IMR-90 (cell line): ENCODE measurements at regions not wholly inside any gene's neighbourhood (a gene's known extent, or its start where the extent isn't known, plus 50 kb on each side); places are given as distances from the start of the nearest gene placed in this dataset.

Experiments used
- ATAC-seq: fragments of 200-7000 bp; cut with Tn5 transposase; 2 replicates; pipeline ENCODE4 v1.9.1; 2020; ENCODE audit warnings: low read depth, mild to moderate bottlenecking, moderate library complexity
- BruUV-seq: library from RNA; stranded (reverse); fragments of 400-500 nt; replicated peaks from 2 replicates; lab custom pipeline; 2021; lab: Mats Ljungman, UMichigan
- CTCF ChIA-PET: fragments of 300-600 bp; formaldehyde crosslinking; extraction: SDS; loops from one replicate; lab custom pipeline; 2021; ENCODE audit warnings: antibody characterized with exemption; lab: Yijun Ruan, JAX
- POLR2A ChIA-PET: fragments of 300-600 bp; sonication (Branson Sonifier 250); formaldehyde crosslinking; loops from one replicate; lab custom pipeline; 2022; ENCODE audit warnings: antibody characterized with exemption; ENCODE audit not compliant: unreplicated experiment; lab: Charles Lee
- DNase-seq: peaks from one replicate; pipeline ENCODE4 v3.0.0; 2013
- H2AFZ ChIP-seq: replicated peaks from 2 replicates; pipeline ENCODE3; 2013; ENCODE audit warnings: low read length, mild to moderate bottlenecking; ENCODE audit not compliant: poor library complexity
- H2AK5ac ChIP-seq: 2 replicates; pipeline ENCODE4 v1.6.1; 2013; ENCODE audit warnings: low read depth, low read length, inconsistent platforms
- H2AK9ac ChIP-seq: replicated peaks from 2 replicates; pipeline ENCODE3; 2013; ENCODE audit warnings: mild to moderate bottlenecking, low read depth, low read length, moderate library complexity; ENCODE audit not compliant: poor library complexity
- H2BK120ac ChIP-seq: 2 replicates; pipeline ENCODE4 v1.6.1; 2013; ENCODE audit warnings: low read depth, low read length, inconsistent platforms
- H2BK15ac ChIP-seq: 3 replicates; pipeline ENCODE4 v1.6.1; 2013; ENCODE audit warnings: low read depth, low read length, inconsistent platforms
- H2BK20ac ChIP-seq: 2 replicates; pipeline ENCODE4 v1.6.1; 2013; ENCODE audit warnings: low read depth, mild to moderate bottlenecking, inconsistent platforms, low read length, moderate library complexity
- H2BK5ac ChIP-seq: 2 replicates; pipeline ENCODE4 v1.6.1; 2013; ENCODE audit warnings: mild to moderate bottlenecking, low read depth, low read length, inconsistent platforms; ENCODE audit not compliant: poor library complexity, severe bottlenecking
- H3K14ac ChIP-seq: replicated peaks from 2 replicates; pipeline ENCODE4 v1.6.1; 2013; ENCODE audit warnings: low read depth, low read length, inconsistent platforms
- H3K18ac ChIP-seq: 2 replicates; pipeline ENCODE4 v1.6.1; 2013; ENCODE audit warnings: low read depth, low read length, control low read depth
- H3K23ac ChIP-seq: 2 replicates; pipeline ENCODE4 v1.6.1; 2013; ENCODE audit warnings: low read depth, low read length, inconsistent platforms
- H3K27ac ChIP-seq: 2 replicates; pipeline ENCODE4 v1.5.1; 2013; ENCODE audit warnings: mild to moderate bottlenecking, control low read depth, low read length; ENCODE audit not compliant: insufficient read depth
- H3K27me3 ChIP-seq: 2 replicates; pipeline ENCODE4 v1.6.1; 2013; ENCODE audit warnings: low read length; ENCODE audit not compliant: control insufficient read depth, insufficient read depth
- H3K36me3 ChIP-seq: 2 replicates; pipeline ENCODE4 v1.6.1; 2013; ENCODE audit warnings: low read length, mixed read lengths; ENCODE audit not compliant: control insufficient read depth, insufficient read depth
- H3K4ac ChIP-seq: 2 replicates; pipeline ENCODE4 v1.6.1; 2013; ENCODE audit warnings: low read depth, low read length, inconsistent platforms
- H3K4me1 ChIP-seq: 2 replicates; pipeline ENCODE4 v1.6.1; 2013; ENCODE audit warnings: low read length, mixed read lengths; ENCODE audit not compliant: control insufficient read depth, insufficient read depth
- H3K4me2 ChIP-seq: 2 replicates; pipeline ENCODE4 v1.6.1; 2013; ENCODE audit warnings: low read depth, mild to moderate bottlenecking, control low read depth, low read length, moderate library complexity
- H3K4me3 ChIP-seq: 2 replicates; pipeline ENCODE4 v1.5.1; 2013; ENCODE audit warnings: low read depth, mild to moderate bottlenecking, control low read depth, low read length, moderate library complexity; ENCODE audit not compliant: insufficient read depth
- H3K56ac ChIP-seq: 2 replicates; pipeline ENCODE4 v1.6.1; 2013; ENCODE audit warnings: low read length, inconsistent platforms; ENCODE audit not compliant: insufficient read depth; ENCODE audit errors: extremely low read depth
- H3K79me1 ChIP-seq, 2 experiments: 2 replicates each; pipeline ENCODE4 v1.6.1; 2013; ENCODE audit warnings: low read length in 2 of 2, inconsistent platforms in 1 of 2, low read depth in 1 of 2
- H3K9ac ChIP-seq: 2 replicates; pipeline ENCODE4 v1.6.1; 2013; ENCODE audit warnings: low read depth, low read length, control low read depth
- H3K9me1 ChIP-seq: 2 replicates; pipeline ENCODE4 v1.6.1; 2013; ENCODE audit warnings: low read length, inconsistent platforms; ENCODE audit not compliant: insufficient read depth
- H3K9me3 ChIP-seq: 2 replicates; pipeline ENCODE4 v1.6.1; 2013; ENCODE audit warnings: low read length; ENCODE audit not compliant: control insufficient read depth, insufficient read depth
- H4K20me1 ChIP-seq: 2 replicates; pipeline ENCODE4 v1.6.1; 2013; ENCODE audit warnings: low read length, inconsistent platforms; ENCODE audit not compliant: insufficient read depth
- H4K5ac ChIP-seq: 2 replicates; pipeline ENCODE4 v1.6.1; 2013; ENCODE audit warnings: mild to moderate bottlenecking, low read depth, low read length, control low read depth
- H4K8ac ChIP-seq, 2 experiments: 2 replicates each; pipeline ENCODE4 v1.6.1; 2013; ENCODE audit warnings: low read depth in 2 of 2, low read length in 2 of 2, control low read depth in 1 of 2, inconsistent platforms in 1 of 2
- H4K91ac ChIP-seq: 2 replicates; pipeline ENCODE4 v1.6.1; 2013; ENCODE audit warnings: low read depth, low read length, inconsistent platforms; ENCODE audit not compliant: insufficient read depth
- BHLHE40 ChIP-seq: fragments of 150-350 bp; IDR thresholded peaks from 2 replicates; pipeline ENCODE4 v1.6.1; 2016; ENCODE audit warnings: mild to moderate bottlenecking, low read depth, low read length
- CEBPB ChIP-seq: IDR thresholded peaks from 2 replicates; pipeline ENCODE4 v1.6.1; 2012; ENCODE audit warnings: low read depth, low read length, improper control_type of control experiment
- CHD1 ChIP-seq: IDR thresholded peaks from 2 replicates; pipeline ENCODE4 v1.6.1; 2012; ENCODE audit warnings: low read depth, low read length, improper control_type of control experiment
- CTCF ChIP-seq: conservative IDR thresholded peaks from 2 replicates; pipeline ENCODE4 v1.5.1; 2012; ENCODE audit warnings: mild to moderate bottlenecking, low read depth, low read length, improper control_type of control experiment
- ELK1 ChIP-seq: fragments of 150-350 bp; IDR thresholded peaks from 2 replicates; pipeline ENCODE4 v1.6.1; 2016; ENCODE audit warnings: low read depth, mild to moderate bottlenecking, low read length, moderate library complexity, borderline replicate concordance
- FOS ChIP-seq: fragments of 150-350 bp; IDR thresholded peaks from 2 replicates; pipeline ENCODE4 v1.6.1; 2016; ENCODE audit warnings: low read depth, low read length
- MAFK ChIP-seq: IDR thresholded peaks from 2 replicates; pipeline ENCODE4 v1.6.1; 2012; ENCODE audit warnings: low read depth, low read length, improper control_type of control experiment
- MAZ ChIP-seq: IDR thresholded peaks from 2 replicates; pipeline ENCODE4 v1.6.1; 2012; ENCODE audit warnings: low read depth, mild to moderate bottlenecking, low read length, improper control_type of control experiment, moderate library complexity, borderline replicate concordance
- NFE2L2 ChIP-seq: fragments of 150-350 bp; IDR thresholded peaks from 2 replicates; pipeline ENCODE4 v1.6.1; 2016; ENCODE audit warnings: low read depth, mild to moderate bottlenecking, low read length
- RAD21 ChIP-seq: IDR thresholded peaks from 2 replicates; pipeline ENCODE4 v1.6.1; 2012; ENCODE audit warnings: low read length, improper control_type of control experiment
- RCOR1 ChIP-seq: IDR thresholded peaks from 2 replicates; pipeline ENCODE4 v1.6.1; 2012; ENCODE audit warnings: mild to moderate bottlenecking, low read length, improper control_type of control experiment; ENCODE audit not compliant: insufficient replicate concordance
- RFX5 ChIP-seq: IDR thresholded peaks from 2 replicates; pipeline ENCODE4 v1.8.0; 2012; ENCODE audit warnings: low read depth, mild to moderate bottlenecking, low read length, moderate library complexity
- SMC3 ChIP-seq: fragments of 150-350 bp; IDR thresholded peaks from 2 replicates; pipeline ENCODE4 v1.6.1; 2016; ENCODE audit warnings: low read depth, mild to moderate bottlenecking, antibody characterized with exemption, low read length, moderate library complexity
- USF2 ChIP-seq: fragments of 150-350 bp; IDR thresholded peaks from 2 replicates; pipeline ENCODE4 v1.6.1; 2017; ENCODE audit warnings: mild to moderate bottlenecking, antibody characterized with exemption, low read length, low read depth
- WGBS, 2 experiments: methylation state at CpG; one replicate each; pipeline versions ENCODE4 v1.1.5 to v1.1.7; 2013; ENCODE audit warnings: missing lambda C conversion rate in 2 of 2; ENCODE audit not compliant: insufficient read length in 1 of 2; ENCODE audit errors: extremely low coverage in 2 of 2; 5-methylcytosine and 5-hydroxymethylcytosine counted together
- dilution Hi-C: fragments of 300-500 bp; cut with HindIII; formaldehyde crosslinking; loops from one replicate; pipeline ENCODE4 v1.14.3; 2018; ENCODE audit warnings: low sequenced_read_pairs; ENCODE audit not compliant: unreplicated experiment
- in situ Hi-C: fragments of 300-500 bp; cut with MboI; formaldehyde crosslinking; loops from 3 replicates; pipeline ENCODE4 v1.14.3; 2019; ENCODE audit warnings: low sequenced_read_pairs, inconsistent platforms, mixed read lengths
- intact Hi-C: fragments of 100-400 bp; cut with micrococcal nuclease; formaldehyde crosslinking; loops from 2 replicates; pipeline ENCODE4 v1.10.0; 2022

GRCh38 chr11:121802542-121802941 is 313.5 kb downstream of the BLID start:
- no peaks in the 10 kb centered on the region for H3K36me3 ChIP-seq
- TF ChIP-seq BHLHE40 (no peak), RCOR1 (no peak), MAZ (no peak), CTCF (no peak), RAD21 (no peak), CHD1 (no peak), MAFK (no peak), FOS (no peak), RFX5 (no peak), SMC3 (no peak), ELK1 (no peak), USF2 (no peak), NFE2L2 (no peak), CEBPB (no peak)
- no peak overlapping the region for H3K56ac ChIP-seq
- no peak overlapping the region for H2BK15ac ChIP-seq
- H2AK9ac ChIP-seq = no peak overlapping the region
- no peak overlapping the region for H3K4me2 ChIP-seq
- H3K18ac ChIP-seq = no peak overlapping the region
- no peak for ATAC-seq
- no peak overlapping the region for H3K27ac ChIP-seq
- H3K27me3 ChIP-seq = no peaks in the 10 kb centered on the region
- H2AFZ ChIP-seq = no peak overlapping the region
- in situ Hi-C loops (no loop called here), intact Hi-C loops (no loop called here), dilution Hi-C loops (no loop called here)
- no peak overlapping the region for H2BK120ac ChIP-seq
- peaks cover 2% of the 10 kb centered on the region; the same call in 1 of the 2 replicates for H3K9me3 ChIP-seq
- H3K23ac ChIP-seq = no peak overlapping the region
- no peak overlapping the region for H4K91ac ChIP-seq
- H3K9ac ChIP-seq = no peak overlapping the region
- no peak overlapping the region for H4K5ac ChIP-seq
- no peak overlapping the region for H3K4me3 ChIP-seq
- DNase-seq = peak; percentile 19
- no peak overlapping the region for H2BK5ac ChIP-seq
- no CpG with 5 or more reads among the region's 4 CpGs for WGBS, 2 experiments
- H2BK20ac ChIP-seq = no peak overlapping the region
- H3K9me1 ChIP-seq = no peaks in the 10 kb centered on the region
- no peaks in the 10 kb centered on the region for H4K20me1 ChIP-seq
- no peak overlapping the region for H3K14ac ChIP-seq
- H3K4ac ChIP-seq = no peak overlapping the region
- no peaks in the 10 kb centered on the region for H3K79me1 ChIP-seq
- BruUV-seq = no TSS peak
- H2AK5ac ChIP-seq = no peak overlapping the region
- peaks cover 3% of the 10 kb centered on the region; the same call in 1 of the 2 replicates for H3K4me1 ChIP-seq
- H4K8ac ChIP-seq = no peak overlapping the region
- ChIA-PET CTCF (no interaction called here), POLR2A (no interaction called here)
